Tibial nerve (tissue), 4 donors: ENCODE measurements at regions not wholly inside any gene's neighbourhood (a gene's known extent, or its start where the extent isn't known, plus 50 kb on each side); places are given as distances from the start of the nearest gene placed in this dataset.

ENCODE experiments used
- DNase-seq, 2 donors: peaks; one replicate each; pipeline ENCODE4 v3.0.0-alpha.2; 2019; ENCODE audit warnings: low spot score in 2 of 2
- H3K27ac ChIP-seq, 4 donors: fragments of 200-600 bp; sonication (generic) in 3 of 4; one replicate each; pipeline ENCODE4 v1.5.1; 2017 to 2019; ENCODE audit warnings: mild to moderate bottlenecking in 1 of 4
- H3K27me3 ChIP-seq, 2 donors: fragments of 200-600 bp; sonication (generic) in 1 of 2; one replicate each; pipeline versions ENCODE4 v1.5.1 to v1.6.0; 2017 to 2019
- H3K36me3 ChIP-seq, 3 donors: fragments of 200-600 bp; sonication (generic); one replicate each; pipeline ENCODE4 v1.5.1; 2018 to 2019
- H3K4me1 ChIP-seq, 4 donors: fragments of 200-600 bp; sonication (generic) in 3 of 4; one replicate each; pipeline ENCODE4 v1.5.1; 2017 to 2019
- H3K4me3 ChIP-seq, 4 donors: fragments of 200-600 bp; sonication (generic) in 3 of 4; one replicate each; pipeline ENCODE4 v1.5.1; 2017 to 2019; ENCODE audit warnings: mild to moderate bottlenecking in 1 of 4, moderate library complexity in 1 of 4
- H3K9me3 ChIP-seq, 4 donors: fragments of 200-600 bp; sonication (generic) in 3 of 4; one replicate each; pipeline ENCODE4 v1.5.1; 2017 to 2019
- CTCF ChIP-seq, 5 experiments: fragments of 200-600 bp in 3 of 5; fragments of 450-650 bp in 2 of 5; sonication (generic) in 3 of 5; IDR thresholded peaks; one replicate each; pipeline ENCODE4 v1.5.1; 2016 to 2019; ENCODE audit warnings: antibody characterized with exemption in 5 of 5, mild to moderate bottlenecking in 3 of 5, moderate library complexity in 2 of 5
- EP300 ChIP-seq, 2 donors: sonication (generic); formaldehyde crosslinking; IDR thresholded peaks; one replicate each; pipeline ENCODE4 v1.6.1; 2017; ENCODE audit warnings: antibody characterized with exemption in 2 of 2, mild to moderate bottlenecking in 1 of 2
- POLR2A ChIP-seq, 2 donors: fragments of 450-650 bp; IDR thresholded peaks; one replicate each; pipeline ENCODE4 v1.6.1; 2017; ENCODE audit warnings: antibody characterized with exemption in 2 of 2, mild to moderate bottlenecking in 2 of 2, moderate library complexity in 2 of 2
- WGBS, 2 donors: methylation state at CpG; one replicate each; pipeline ENCODE4 v1.1.5; 2018; 5-methylcytosine and 5-hydroxymethylcytosine counted together

DNA sequence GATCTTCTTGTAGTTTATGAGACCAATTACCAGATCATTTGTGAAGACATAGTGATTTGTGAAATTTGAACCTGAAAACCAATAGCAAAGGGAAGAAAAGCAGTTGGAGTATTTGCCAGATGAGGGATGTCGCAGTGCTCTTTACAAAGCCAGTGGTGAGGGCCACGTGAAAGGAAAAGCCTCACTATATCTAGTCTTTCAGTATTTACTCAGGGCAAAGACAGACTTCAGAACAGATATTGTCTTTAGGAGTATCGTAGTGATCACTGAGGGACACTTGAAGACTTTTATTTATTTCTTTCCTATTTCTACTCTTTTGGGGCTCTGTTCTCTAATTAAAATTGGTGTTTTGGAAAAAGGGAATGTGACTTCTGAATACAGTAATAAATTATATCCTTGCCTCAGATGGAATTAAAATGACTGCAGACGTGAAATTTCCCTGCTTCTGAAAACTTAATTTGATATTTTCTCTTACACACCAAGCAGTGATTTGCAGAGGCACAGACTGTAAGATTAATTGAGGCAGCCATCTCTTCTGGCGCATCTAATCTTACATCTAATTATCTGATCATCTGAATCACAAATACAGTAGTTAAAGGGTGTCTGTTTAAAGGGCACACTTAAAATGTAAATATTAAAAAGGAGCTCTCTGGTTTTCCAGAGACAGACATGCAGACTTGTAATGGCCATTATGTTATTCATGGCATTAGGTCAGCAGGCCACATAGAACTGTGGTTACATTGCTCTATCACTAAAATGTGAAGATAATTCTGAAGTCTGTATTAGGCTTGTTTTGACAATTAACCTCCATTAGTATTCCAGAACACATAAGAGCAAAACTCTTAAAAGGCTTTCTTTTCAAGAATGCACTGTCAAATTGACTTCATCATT, 193.0 kb upstream of the GOLIM4 start:
- Histone ChIP-seq H3K4me1 (no peaks in the 10 kb centered on the region), H3K27ac (no peak overlapping the region), H3K4me3 (no peak overlapping the region), H3K36me3 (no peaks in the 10 kb centered on the region), H3K9me3 (no peaks in the 10 kb centered on the region), H3K27me3 (no peaks in the 10 kb centered on the region)
- TF ChIP-seq EP300 (IDR thresholded peaks at IDR 0.05) (no peak), CTCF (IDR thresholded peaks at IDR 0.05) (no peak), POLR2A (IDR thresholded peaks at IDR 0.05) (no peak)
- 59 to 61% methylated on average over 5 of the region's 5 CpGs for WGBS, 2 donors
- DNase-seq = no peak

DNA sequence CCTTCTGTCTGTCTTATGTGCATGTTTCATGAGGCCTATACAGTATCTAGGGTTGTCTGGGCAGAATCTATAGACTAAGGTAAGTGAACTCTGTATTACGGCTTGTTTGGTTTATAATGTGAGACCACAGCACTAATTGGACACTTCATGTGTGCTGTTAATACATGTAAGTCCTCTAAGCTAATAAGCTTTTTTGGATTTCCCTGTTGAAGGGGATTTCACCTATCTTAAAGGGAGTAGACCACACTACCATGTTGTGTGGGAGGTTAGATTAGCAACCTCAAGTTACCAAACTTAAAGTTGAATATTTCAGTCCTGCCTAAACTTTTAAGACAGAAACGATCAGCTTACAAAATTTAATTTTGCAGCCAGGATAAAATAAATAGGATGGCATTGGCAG, 189.8 kb upstream of the GOLIM4 start:
- no peaks in the 10 kb centered on the region for H3K27me3 ChIP-seq
- WGBS, 2 donors = 89 to 92% methylated on average over 2 of the region's 2 CpGs

GRCh38 chr3:168284728-168285127, 189.0 kb upstream of the GOLIM4 start:
- H3K9me3 ChIP-seq = no peaks in the 10 kb centered on the region
- no peak for DNase-seq
- no peak overlapping the region for H3K27ac ChIP-seq
- H3K4me3 ChIP-seq = no peak overlapping the region
- H3K36me3 ChIP-seq = no peaks in the 10 kb centered on the region
- WGBS, 2 donors = 91 to 92% methylated on average over 5 of the region's 5 CpGs
- H3K27me3 ChIP-seq = no peaks in the 10 kb centered on the region
- TF ChIP-seq CTCF (IDR thresholded peaks at IDR 0.05) (no peak), POLR2A (IDR thresholded peaks at IDR 0.05) (no peak), EP300 (IDR thresholded peaks at IDR 0.05) (no peak)
- no peaks in the 10 kb centered on the region for H3K4me1 ChIP-seq

More for the DNA sequence above, 189.8 kb upstream of the GOLIM4 start:
- DNase-seq = no peak
- H3K27ac ChIP-seq = no peak overlapping the region
- H3K4me1 ChIP-seq = no peaks in the 10 kb centered on the region
- H3K36me3 ChIP-seq = no peaks in the 10 kb centered on the region
- no peak overlapping the region for H3K4me3 ChIP-seq
- TF ChIP-seq EP300 (IDR thresholded peaks at IDR 0.05) (no peak), CTCF (IDR thresholded peaks at IDR 0.05) (no peak), POLR2A (IDR thresholded peaks at IDR 0.05) (no peak)
- H3K9me3 ChIP-seq = no peaks in the 10 kb centered on the region

- no peaks in the 10 kb centered on the region for H3K4me1 ChIP-seq
- no peaks in the 10 kb centered on the region for H3K36me3 ChIP-seq
- DNase-seq = no peak
- TF ChIP-seq CTCF (IDR thresholded peaks at IDR 0.05) (no peak), EP300 (IDR thresholded peaks at IDR 0.05) (no peak), POLR2A (IDR thresholded peaks at IDR 0.05) (no peak)
- WGBS, 2 donors = 68 to 83% methylated on average over 3 of the region's 3 CpGs
- no peak overlapping the region for H3K27ac ChIP-seq
- H3K9me3 ChIP-seq = no peaks in the 10 kb centered on the region
- H3K4me3 ChIP-seq = no peak overlapping the region
- H3K27me3 ChIP-seq = no peaks in the 10 kb centered on the region
Observed at GRCh38 chr3:168275662-168276061, 179.9 kb upstream of the GOLIM4 start.

GRCh38 chr3:168273917-168274316, 178.2 kb upstream of the GOLIM4 start:
- 85 to 92% methylated on average over 2 of the region's 2 CpGs for WGBS, 2 donors
- TF ChIP-seq POLR2A (IDR thresholded peaks at IDR 0.05) (no peak), CTCF (IDR thresholded peaks at IDR 0.05) (no peak), EP300 (IDR thresholded peaks at IDR 0.05) (no peak)

More at GRCh38 chr3:168273917-168274316, 178.2 kb upstream of the GOLIM4 start:
- Histone ChIP-seq H3K4me1 (no peaks in the 10 kb centered on the region), H3K9me3 (no peaks in the 10 kb centered on the region), H3K36me3 (no peaks in the 10 kb centered on the region), H3K4me3 (no peak overlapping the region), H3K27me3 (no peaks in the 10 kb centered on the region), H3K27ac (no peak overlapping the region)
- no peak for DNase-seq
